Posterior cingulate gyrus (tissue), 11 donors: ENCODE measurements at regions not wholly inside any gene's neighbourhood (a gene's known extent, or its start where the extent isn't known, plus 50 kb on each side); places are given as distances from the start of the nearest gene placed in this dataset.

Experiments used
- DNase-seq, 10 donors: peaks; one replicate each; pipeline versions ENCODE4 v3.0.0 to v3.0.0-alpha.2; 2020 to 2021; ENCODE audit warnings: mixed read lengths in 3 of 10
- intact Hi-C: fragments of 100-400 bp; cut with DNase I; formaldehyde crosslinking; loops from one replicate; pipeline ENCODE4 v1.15.1; 2023

DNA sequence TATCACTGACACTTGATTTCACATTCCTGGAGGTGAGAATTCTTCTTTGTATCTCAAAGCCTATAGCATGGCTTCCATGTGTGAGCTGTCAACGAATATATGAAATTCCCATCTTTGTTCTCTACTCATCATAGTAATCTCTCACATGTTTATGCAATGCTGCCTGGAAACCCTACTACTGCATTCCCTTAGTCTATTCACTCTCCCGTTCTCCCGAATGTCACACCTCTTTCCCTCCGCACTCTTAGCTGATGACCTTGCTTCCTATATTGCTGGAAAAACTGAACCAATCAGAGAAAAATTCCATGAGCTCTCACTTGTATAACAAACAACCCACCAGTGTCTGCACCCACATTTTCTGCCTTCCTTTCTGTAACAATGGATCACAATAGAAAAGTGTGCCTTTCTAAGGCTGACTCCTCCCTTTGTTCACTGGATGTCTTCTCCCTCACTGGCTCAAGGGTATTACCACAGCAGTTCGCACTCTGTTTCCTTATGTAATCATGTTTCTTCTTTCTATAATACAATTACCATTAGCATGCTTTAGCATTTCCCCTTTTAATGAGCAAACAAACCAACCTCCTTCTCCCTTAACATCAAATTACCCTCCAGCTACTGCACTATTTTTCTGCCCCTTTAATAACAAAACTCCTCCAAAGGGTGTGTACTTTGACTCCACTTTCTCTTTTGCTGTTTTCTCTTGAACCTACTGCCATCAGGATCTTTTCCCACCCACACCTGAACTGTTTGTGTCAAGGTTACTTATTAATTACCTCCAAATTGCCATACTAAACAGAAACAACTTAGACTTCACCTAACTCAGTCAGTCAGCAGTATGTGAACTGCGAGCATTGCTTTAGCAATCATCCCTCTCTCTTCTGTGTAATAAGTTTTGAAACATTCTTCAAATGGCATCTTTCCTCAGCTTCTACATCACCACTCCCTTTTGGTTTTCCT is 63.9 kb upstream of the CCDC196 start:
- intact Hi-C loops, result no loop called here
- DNase-seq, result no peak

DNA sequence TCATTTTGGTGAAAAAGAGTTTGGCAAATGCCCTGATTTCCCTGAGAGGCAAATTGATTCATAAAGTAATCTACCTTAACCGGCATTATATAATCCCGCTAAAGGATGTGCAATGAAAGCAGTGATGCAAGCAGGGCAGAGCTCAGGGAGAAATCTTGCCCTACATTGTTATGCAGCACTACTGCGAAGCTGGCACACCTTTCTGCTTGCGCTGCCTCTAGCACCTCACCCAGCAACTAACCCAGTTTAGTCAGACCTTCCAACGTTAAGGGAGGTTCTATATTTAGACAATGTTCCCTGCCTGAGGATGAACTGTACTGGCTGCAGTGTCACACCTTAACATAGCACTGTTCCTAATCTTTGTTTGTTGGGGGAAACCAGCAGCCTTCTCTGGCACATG is 60.8 kb upstream of the CCDC196 start:
- intact Hi-C loops, result no loop called here
- peak in 2 of 10 donors; percentile 9 to 50 for DNase-seq

DNA sequence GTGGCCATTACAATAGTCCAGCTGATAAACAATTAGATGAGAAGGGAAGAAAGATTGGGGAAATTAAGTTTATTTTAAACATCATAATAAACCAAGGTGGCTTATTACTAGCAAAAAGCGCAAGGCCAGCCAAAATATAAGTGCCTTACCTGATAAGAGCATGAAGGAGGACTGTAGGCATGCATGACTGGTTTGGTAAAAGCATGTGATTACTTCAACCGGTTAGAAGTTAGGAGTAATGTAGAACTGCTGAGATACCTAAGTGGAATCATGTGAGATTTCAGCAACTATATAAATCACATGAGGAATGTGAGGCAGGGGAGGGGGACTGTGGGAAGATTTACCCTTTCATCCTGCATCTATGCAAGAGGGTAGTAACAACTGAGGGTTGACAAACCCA is 59.7 kb upstream of the CCDC196 start:
- intact Hi-C loops, result no loop called here
- DNase-seq, result no peak

- intact Hi-C loops, result no loop called here
Measured at GRCh38 chr14:66432334-66432733, 53.8 kb upstream of the CCDC196 start.

DNA sequence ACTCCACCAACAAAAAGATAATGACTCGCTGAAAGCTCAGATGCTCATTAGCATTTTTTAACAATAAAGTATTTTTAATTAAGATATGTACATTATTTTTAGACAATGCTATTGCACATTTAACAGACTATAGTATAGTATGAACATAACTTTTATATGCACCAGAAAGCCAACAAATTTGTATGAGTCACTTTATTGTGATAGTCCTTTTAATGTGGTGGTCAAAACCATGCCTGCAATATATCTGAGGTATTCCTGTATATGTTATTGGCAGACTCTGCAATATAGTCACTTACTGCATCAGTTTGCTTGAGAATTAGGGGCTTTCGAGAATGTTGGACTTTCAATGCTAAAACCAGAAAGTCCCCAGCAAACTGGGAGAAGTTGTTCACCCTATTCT is 51.7 kb upstream of the CCDC196 start:
- DNase-seq, result no peak
- intact Hi-C loops, result no loop called here

More at GRCh38 chr14:66432334-66432733, 53.8 kb upstream of the CCDC196 start:
- no peak for DNase-seq

GRCh38 chr14:66435683-66436082 is 50.5 kb upstream of the CCDC196 start:
- intact Hi-C loops, result no loop called here
- DNase-seq, result no peak
